GM12872 (cell line): ENCODE measurements at regions not wholly inside any gene's neighbourhood (a gene's known extent, or its start where the extent isn't known, plus 50 kb on each side); places are given as distances from the start of the nearest gene placed in this dataset.

Experiments
- CTCF ChIP-seq: IDR thresholded peaks from 3 replicates; pipeline ENCODE4 v1.5.1; 2011; ENCODE audit warnings: low read depth, mild to moderate bottlenecking, low read length, moderate library complexity; ENCODE audit not compliant: insufficient read depth

DNA sequence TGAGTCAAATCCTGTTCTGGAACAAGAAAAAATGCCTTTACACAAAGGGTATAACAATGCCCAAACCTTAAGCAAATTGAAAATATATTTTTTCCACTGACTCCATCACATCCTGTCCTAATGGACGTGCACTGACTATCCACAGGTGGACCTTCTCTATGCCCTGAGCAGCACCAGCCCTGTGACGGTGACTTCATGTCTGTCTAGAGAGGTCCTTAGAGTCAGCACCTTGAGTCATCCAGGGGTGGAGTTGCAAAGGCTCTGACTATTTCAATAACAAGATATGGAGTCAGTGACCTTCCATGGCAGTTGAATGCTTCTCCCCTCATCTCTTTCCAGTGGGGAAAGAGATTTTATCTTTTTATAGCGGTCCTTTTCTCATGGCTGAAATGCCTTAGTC lies 78.0 kb downstream of the YIPF5 start:
- no peak for TF ChIP-seq CTCF

DNA sequence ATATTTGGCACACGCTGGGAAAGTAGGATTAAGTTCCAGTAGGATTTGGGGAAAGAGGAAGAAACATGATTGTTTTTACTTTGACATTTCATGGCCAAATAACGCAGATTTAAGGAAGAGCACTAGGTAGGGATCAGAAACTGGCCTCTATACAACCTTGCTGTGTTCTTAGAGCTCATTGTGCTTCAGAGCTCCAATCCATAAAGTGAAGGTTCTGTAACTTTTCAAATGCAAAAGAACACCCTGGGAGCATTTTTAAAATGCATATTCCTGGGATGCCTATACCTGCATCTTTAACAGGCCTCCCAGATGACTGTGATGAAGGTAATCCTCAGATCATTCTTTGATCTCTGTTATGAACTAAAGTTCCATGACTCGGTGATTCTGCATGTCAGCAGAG lies 77.1 kb downstream of the YIPF5 start:
- TF ChIP-seq CTCF: no peak

- TF ChIP-seq CTCF: no peak
Measured at GRCh38 chr5:144093868-144094267, 76.6 kb downstream of the YIPF5 start.

GRCh38 chr5:144100702-144101101 lies 69.8 kb downstream of the YIPF5 start:
- no peak for TF ChIP-seq CTCF

GRCh38 chr5:144101616-144102015 lies 68.8 kb downstream of the YIPF5 start:
- TF ChIP-seq CTCF: no peak

DNA sequence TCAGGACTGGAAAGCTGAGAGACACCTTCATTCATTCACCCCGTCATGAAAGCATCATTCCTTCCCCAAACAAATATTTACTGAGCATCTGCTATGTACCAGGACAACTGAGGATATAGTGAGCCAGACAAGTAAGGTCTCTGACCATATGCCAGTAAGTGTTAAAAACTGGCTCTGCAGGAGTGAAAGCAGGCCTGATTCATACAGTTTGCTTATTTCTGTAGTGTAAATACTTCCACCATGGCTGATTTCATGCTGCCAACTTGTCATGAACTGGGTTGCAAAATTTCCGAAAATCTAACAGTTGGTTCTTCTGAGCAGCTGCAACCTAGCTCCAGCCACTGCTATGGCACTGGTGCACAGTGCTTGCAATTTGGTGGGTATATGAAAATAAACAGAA lies 68.1 kb downstream of the YIPF5 start:
- TF ChIP-seq CTCF: no peak

- no peak for TF ChIP-seq CTCF
Measured at GRCh38 chr5:144102979-144103378, 67.5 kb downstream of the YIPF5 start.
